ENCODE measurements at regions not wholly inside any gene's neighbourhood (a gene's known extent, or its start where the extent isn't known, plus 50 kb on each side); places are given as distances from the start of the nearest gene placed in this dataset.

GRCh38 chr3:164486150-164486549, 592.1 kb downstream of the SI start:
- no peaks in the 10 kb centered on the region for H3K36me3 Mint-ChIP-seq
- peaks cover 0 to 9% of the 10 kb centered on the region in 2 experiments for H3K9me3 ChIP-seq (ENCODE audit: control insufficient read depth in 2 of 2, low read length in 2 of 2)
- no peak overlapping the region for H3K27ac Mint-ChIP-seq
- no peak for ATAC-seq (ENCODE audit: low read depth in 2 of 2)
- H3K27ac ChIP-seq (ENCODE audit: insufficient read depth, low read length, poor library complexity, severe bottlenecking), result no peak overlapping the region
- DNase-seq, result no peak
- H3K4me3 ChIP-seq (ENCODE audit: low read depth, low read length), result no peak overlapping the region
- no peaks in the 10 kb centered on the region for H3K27me3 ChIP-seq (ENCODE audit: control insufficient read depth, insufficient read depth, low read length)
- no peaks in the 10 kb centered on the region for H3K4me1 ChIP-seq (ENCODE audit: control insufficient read depth, insufficient read depth, low read length, poor library complexity, severe bottlenecking)
- peaks cover 4 to 10% (median 7%) of the 10 kb centered on the region in 7 donors for H3K9me3 Mint-ChIP-seq
- H3K36me3 ChIP-seq (ENCODE audit: control insufficient read depth, insufficient read depth, low read length), result no peaks in the 10 kb centered on the region
- no peak overlapping the region for H3K4me3 Mint-ChIP-seq
- H3K4me1 Mint-ChIP-seq, result no peaks in the 10 kb centered on the region
- no peaks in the 10 kb centered on the region for H3K27me3 Mint-ChIP-seq

- no peak for DNase-seq
- Histone ChIP-seq H3K9me3 (ENCODE audit: control insufficient read depth in 2 of 2, low read length in 2 of 2) (peaks cover 0 to 22% of the 10 kb centered on the region in 2 experiments), H3K4me3 (ENCODE audit: low read depth, low read length) (no peak overlapping the region), H3K4me1 (ENCODE audit: control insufficient read depth, insufficient read depth, low read length, poor library complexity, severe bottlenecking) (no peaks in the 10 kb centered on the region), H3K27me3 (ENCODE audit: control insufficient read depth, insufficient read depth, low read length) (no peaks in the 10 kb centered on the region), H3K36me3 (ENCODE audit: control insufficient read depth, insufficient read depth, low read length) (no peaks in the 10 kb centered on the region), H3K27ac (ENCODE audit: insufficient read depth, low read length, poor library complexity, severe bottlenecking) (no peak overlapping the region)
- Mint-ChIP-seq H3K36me3 (no peaks in the 10 kb centered on the region), H3K27ac (no peak overlapping the region), H3K9me3 (peaks cover under 1 to 16% (median 5%) of the 10 kb centered on the region in 7 donors), H3K4me1 (no peaks in the 10 kb centered on the region), H3K27me3 (no peaks in the 10 kb centered on the region), H3K4me3 (no peak overlapping the region)
- ATAC-seq (ENCODE audit: low read depth in 2 of 2), result no peak
Observed at GRCh38 chr3:164479978-164480377, 598.3 kb downstream of the SI start.

GRCh38 chr3:164479406-164479805, 598.9 kb downstream of the SI start:
- ATAC-seq (ENCODE audit: low read depth in 2 of 2) (no peak), DNase-seq (no peak)
- H3K27me3 ChIP-seq (ENCODE audit: control insufficient read depth, insufficient read depth, low read length), result no peaks in the 10 kb centered on the region
- peaks cover 0 to 22% of the 10 kb centered on the region in 2 experiments for H3K9me3 ChIP-seq (ENCODE audit: control insufficient read depth in 2 of 2, low read length in 2 of 2)
- no peaks in the 10 kb centered on the region for H3K4me1 Mint-ChIP-seq
- no peak overlapping the region for H3K27ac Mint-ChIP-seq
- no peaks in the 10 kb centered on the region for H3K36me3 Mint-ChIP-seq
- no peaks in the 10 kb centered on the region for H3K4me1 ChIP-seq (ENCODE audit: control insufficient read depth, insufficient read depth, low read length, poor library complexity, severe bottlenecking)
- no peak overlapping the region for H3K4me3 ChIP-seq (ENCODE audit: low read depth, low read length)
- H3K9me3 Mint-ChIP-seq, result peaks cover 0 to 17% (median 5%) of the 10 kb centered on the region in 7 donors
- H3K27ac ChIP-seq (ENCODE audit: insufficient read depth, low read length, poor library complexity, severe bottlenecking), result no peak overlapping the region
- no peak overlapping the region for H3K4me3 Mint-ChIP-seq
- H3K27me3 Mint-ChIP-seq, result no peaks in the 10 kb centered on the region
- H3K36me3 ChIP-seq (ENCODE audit: control insufficient read depth, insufficient read depth, low read length), result no peaks in the 10 kb centered on the region

- H3K9me3 Mint-ChIP-seq, result peaks cover 0 to 17% (median 5%) of the 10 kb centered on the region in 7 donors
- H3K4me1 Mint-ChIP-seq, result no peaks in the 10 kb centered on the region
- H3K4me3 Mint-ChIP-seq, result no peak overlapping the region
- no peaks in the 10 kb centered on the region for H3K27me3 ChIP-seq (ENCODE audit: control insufficient read depth, insufficient read depth, low read length)
- H3K36me3 ChIP-seq (ENCODE audit: control insufficient read depth, insufficient read depth, low read length), result no peaks in the 10 kb centered on the region
- no peak overlapping the region for H3K4me3 ChIP-seq (ENCODE audit: low read depth, low read length)
- ATAC-seq (ENCODE audit: low read depth in 2 of 2) (no peak), DNase-seq (no peak)
- no peak overlapping the region for H3K27ac ChIP-seq (ENCODE audit: insufficient read depth, low read length, poor library complexity, severe bottlenecking)
- peaks cover 0 to 22% of the 10 kb centered on the region in 2 experiments for H3K9me3 ChIP-seq (ENCODE audit: control insufficient read depth in 2 of 2, low read length in 2 of 2)
- H3K4me1 ChIP-seq (ENCODE audit: control insufficient read depth, insufficient read depth, low read length, poor library complexity, severe bottlenecking), result no peaks in the 10 kb centered on the region
- no peaks in the 10 kb centered on the region for H3K27me3 Mint-ChIP-seq
- H3K27ac Mint-ChIP-seq, result no peak overlapping the region
- no peaks in the 10 kb centered on the region for H3K36me3 Mint-ChIP-seq
Observed at GRCh38 chr3:164478323-164478722, 600.0 kb downstream of the SI start.

- ATAC-seq (ENCODE audit: low read depth in 2 of 2) (no peak), DNase-seq (no peak)
- Histone ChIP-seq H3K36me3 (ENCODE audit: control insufficient read depth, insufficient read depth, low read length) (no peaks in the 10 kb centered on the region), H3K27ac (ENCODE audit: insufficient read depth, low read length, poor library complexity, severe bottlenecking) (no peak overlapping the region), H3K4me1 (ENCODE audit: control insufficient read depth, insufficient read depth, low read length, poor library complexity, severe bottlenecking) (no peaks in the 10 kb centered on the region), H3K27me3 (ENCODE audit: control insufficient read depth, insufficient read depth, low read length) (no peaks in the 10 kb centered on the region), H3K4me3 (ENCODE audit: low read depth, low read length) (no peak overlapping the region), H3K9me3 (ENCODE audit: control insufficient read depth in 2 of 2, low read length in 2 of 2) (peaks cover 0 to 22% of the 10 kb centered on the region in 2 experiments)
- H3K27ac Mint-ChIP-seq, result no peak overlapping the region
- no peaks in the 10 kb centered on the region for H3K4me1 Mint-ChIP-seq
- peaks cover 0 to 17% (median 5%) of the 10 kb centered on the region in 7 donors for H3K9me3 Mint-ChIP-seq
- no peaks in the 10 kb centered on the region for H3K36me3 Mint-ChIP-seq
- H3K4me3 Mint-ChIP-seq, result no peak overlapping the region
- H3K27me3 Mint-ChIP-seq, result no peaks in the 10 kb centered on the region
Observed at GRCh38 chr3:164477403-164477802, 600.9 kb downstream of the SI start.

GRCh38 chr3:164476631-164477030, 601.7 kb downstream of the SI start:
- no peak overlapping the region for H3K4me3 ChIP-seq (ENCODE audit: low read depth, low read length)
- H3K4me3 Mint-ChIP-seq, result no peak overlapping the region
- H3K27me3 Mint-ChIP-seq, result no peaks in the 10 kb centered on the region
- no peak for ATAC-seq (ENCODE audit: low read depth in 2 of 2)
- H3K9me3 Mint-ChIP-seq, result peaks cover 0 to 14% (median 4%) of the 10 kb centered on the region in 7 donors
- no peaks in the 10 kb centered on the region for H3K36me3 ChIP-seq (ENCODE audit: control insufficient read depth, insufficient read depth, low read length)
- H3K36me3 Mint-ChIP-seq, result no peaks in the 10 kb centered on the region
- no peaks in the 10 kb centered on the region for H3K4me1 ChIP-seq (ENCODE audit: control insufficient read depth, insufficient read depth, low read length, poor library complexity, severe bottlenecking)
- H3K4me1 Mint-ChIP-seq, result no peaks in the 10 kb centered on the region
- H3K27me3 ChIP-seq (ENCODE audit: control insufficient read depth, insufficient read depth, low read length), result no peaks in the 10 kb centered on the region
- no peak for DNase-seq
- no peak overlapping the region for H3K27ac ChIP-seq (ENCODE audit: insufficient read depth, low read length, poor library complexity, severe bottlenecking)
- H3K9me3 ChIP-seq (ENCODE audit: control insufficient read depth in 2 of 2, low read length in 2 of 2), result peaks cover 0 to 22% of the 10 kb centered on the region in 2 experiments
- no peak overlapping the region for H3K27ac Mint-ChIP-seq

- ATAC-seq (ENCODE audit: low read depth in 2 of 2) (no peak), DNase-seq (no peak)
- H3K9me3 ChIP-seq (ENCODE audit: control insufficient read depth in 2 of 2, low read length in 2 of 2), result no peaks in the 10 kb centered on the region
- H3K4me3 ChIP-seq (ENCODE audit: low read depth, low read length), result no peak overlapping the region
- H3K4me1 ChIP-seq (ENCODE audit: control insufficient read depth, insufficient read depth, low read length, poor library complexity, severe bottlenecking), result no peaks in the 10 kb centered on the region
- no peaks in the 10 kb centered on the region for H3K27me3 ChIP-seq (ENCODE audit: control insufficient read depth, insufficient read depth, low read length)
- no peaks in the 10 kb centered on the region for H3K27me3 Mint-ChIP-seq
- no peak overlapping the region for H3K27ac Mint-ChIP-seq
- H3K27ac ChIP-seq (ENCODE audit: insufficient read depth, low read length, poor library complexity, severe bottlenecking), result no peak overlapping the region
- peaks cover 0 to 33% (median 4%) of the 10 kb centered on the region in 7 donors for H3K9me3 Mint-ChIP-seq
- no peaks in the 10 kb centered on the region for H3K36me3 Mint-ChIP-seq
- H3K4me1 Mint-ChIP-seq, result no peaks in the 10 kb centered on the region
- no peaks in the 10 kb centered on the region for H3K36me3 ChIP-seq (ENCODE audit: control insufficient read depth, insufficient read depth, low read length)
- H3K4me3 Mint-ChIP-seq, result no peak overlapping the region
Observed at GRCh38 chr3:164470471-164470870, 607.8 kb downstream of the SI start.

- no peak overlapping the region for H3K4me3 Mint-ChIP-seq
- Histone ChIP-seq H3K4me3 (ENCODE audit: low read depth, low read length) (no peak overlapping the region), H3K36me3 (ENCODE audit: control insufficient read depth, insufficient read depth, low read length) (no peaks in the 10 kb centered on the region), H3K9me3 (ENCODE audit: control insufficient read depth in 2 of 2, low read length in 2 of 2) (no peaks in the 10 kb centered on the region), H3K27me3 (ENCODE audit: control insufficient read depth, insufficient read depth, low read length) (no peaks in the 10 kb centered on the region), H3K27ac (ENCODE audit: insufficient read depth, low read length, poor library complexity, severe bottlenecking) (no peak overlapping the region), H3K4me1 (ENCODE audit: control insufficient read depth, insufficient read depth, low read length, poor library complexity, severe bottlenecking) (no peaks in the 10 kb centered on the region)
- no peaks in the 10 kb centered on the region for H3K36me3 Mint-ChIP-seq
- H3K9me3 Mint-ChIP-seq, result peaks cover 0 to 36% (median 4%) of the 10 kb centered on the region in 7 donors
- H3K27me3 Mint-ChIP-seq, result no peaks in the 10 kb centered on the region
- ATAC-seq (ENCODE audit: low read depth in 2 of 2), result no peak
- DNase-seq, result no peak
- H3K27ac Mint-ChIP-seq, result no peak overlapping the region
- H3K4me1 Mint-ChIP-seq, result no peaks in the 10 kb centered on the region
Observed at GRCh38 chr3:164468055-164468454, 610.2 kb downstream of the SI start.

All from CD4-positive, CD25-positive, alpha-beta regulatory T cell (primary cell).